ENCODE measurements at regions not wholly inside any gene's neighbourhood (a gene's known extent, or its start where the extent isn't known, plus 50 kb on each side); places are given as distances from the start of the nearest gene placed in this dataset.

- DNase-seq, result no peak
These were observed 142.2 kb downstream of the ABCA8 start for GRCh38 chr17:68812876-68813584.

GRCh38 chr17:68809148-68809547 lies 146.0 kb downstream of the ABCA8 start:
- DNase-seq, result no peak

GRCh38 chr17:68807998-68808772 lies 147.0 kb downstream of the ABCA8 start:
- DNase-seq, result no peak

GRCh38 chr17:68805609-68806008 lies 149.6 kb downstream of the ABCA8 start:
- DNase-seq, result no peak

- DNase-seq, result no peak
These were observed 150.2 kb downstream of the ABCA8 start for GRCh38 chr17:68804777-68805520.

- no peak for DNase-seq
These were observed 151.8 kb downstream of the ABCA8 start for GRCh38 chr17:68803164-68803929.

GRCh38 chr17:68801335-68802247 lies 153.6 kb downstream of the ABCA8 start:
- DNase-seq, result no peak

- DNase-seq, result no peak
These were observed 154.4 kb downstream of the ABCA8 start for GRCh38 chr17:68800751-68801150.

GRCh38 chr17:68794636-68795434 lies 160.4 kb downstream of the ABCA8 start:
- peak; percentile 14 for DNase-seq

GRCh38 chr17:68792873-68793272 lies 162.3 kb downstream of the ABCA8 start:
- DNase-seq, result no peak

GRCh38 chr17:68792042-68792685 lies 163.0 kb downstream of the ABCA8 start:
- DNase-seq, result no peak

- DNase-seq, result no peak
These were observed 164.3 kb downstream of the ABCA8 start for GRCh38 chr17:68790931-68791330.

GRCh38 chr17:68790492-68790891 lies 164.7 kb downstream of the ABCA8 start:
- DNase-seq, result no peak

GRCh38 chr17:68789203-68789962 lies 165.8 kb downstream of the ABCA8 start:
- no peak for DNase-seq

GRCh38 chr17:68785565-68786486 lies 169.4 kb downstream of the ABCA8 start:
- DNase-seq, result no peak

- DNase-seq, result no peak
These were observed 170.8 kb downstream of the ABCA8 start for GRCh38 chr17:68784431-68784830.

GRCh38 chr17:68783861-68784260 lies 171.3 kb downstream of the ABCA8 start:
- no peak for DNase-seq

- peak; percentile 22 for DNase-seq
These were observed 172.4 kb downstream of the ABCA8 start for GRCh38 chr17:68782789-68783188.
